Caco-2 (cell line): ENCODE measurements at regions not wholly inside any gene's neighbourhood (a gene's known extent, or its start where the extent isn't known, plus 50 kb on each side); places are given as distances from the start of the nearest gene placed in this dataset.
"Not testable (repeated sequence)": the region's sequence is repeated elsewhere in the genome, so short reads cannot be mapped to it uniquely, and the experiment has no call there.

ENCODE experiments used
- BruUV-seq: library from RNA; stranded (reverse); fragments of 400-500 nt; replicated peaks from 2 replicates; lab custom pipeline; 2021; lab: Mats Ljungman, UMichigan
- CTCF ChIA-PET: fragments of 300-600 bp; sonication (Branson Sonifier 250); formaldehyde crosslinking; loops from one replicate; lab custom pipeline; 2022; ENCODE audit warnings: antibody characterized with exemption; lab: Charles Lee
- POLR2A ChIA-PET: fragments of 300-600 bp; sonication (Branson Sonifier 250); formaldehyde crosslinking; loops from one replicate; lab custom pipeline; 2022; ENCODE audit warnings: antibody characterized with exemption; lab: Charles Lee
- DNase-seq, 2 experiments: peaks; one replicate each; pipeline versions ENCODE4 v3.0.0 to v3.0.0-alpha.2; 2020 to 2022
- H3K27me3 ChIP-seq: replicated peaks from 2 replicates; pipeline ENCODE4 v1.6.0; 2011; ENCODE audit warnings: low read length; ENCODE audit not compliant: control insufficient read depth, insufficient read depth
- H3K36me3 ChIP-seq: 2 replicates; pipeline ENCODE4 v1.5.1; 2011; ENCODE audit warnings: low read length; ENCODE audit not compliant: control insufficient read depth, insufficient read depth
- H3K4me1 ChIP-seq: fragments of 250-450 bp; sonication (Bioruptor Pico); 2 replicates; pipeline ENCODE4 v1.5.1; 2020; ENCODE audit warnings: mild to moderate bottlenecking
- H3K4me3 ChIP-seq: 2 replicates; pipeline ENCODE4 v1.5.1; 2011; ENCODE audit warnings: low read depth, mild to moderate bottlenecking, control low read depth, low read length
- H3K9me3 ChIP-seq: fragments of 250-450 bp; sonication (Bioruptor Pico); 2 replicates; pipeline ENCODE4 v1.5.1; 2020; ENCODE audit warnings: mild to moderate bottlenecking, moderate library complexity
- H3K27ac Mint-ChIP-seq: one replicate; pipeline ENCODE4 v1.8.0; 2022; ENCODE audit warnings: mixed read lengths; ENCODE audit not compliant: unreplicated experiment
- H3K27me3 Mint-ChIP-seq: one replicate; pipeline ENCODE4 v1.8.0; 2022; ENCODE audit warnings: mixed read lengths; ENCODE audit not compliant: insufficient read depth, unreplicated experiment
- H3K36me3 Mint-ChIP-seq: one replicate; pipeline ENCODE4 v1.8.0; 2022; ENCODE audit warnings: mild to moderate bottlenecking, mixed read lengths; ENCODE audit not compliant: insufficient read depth, unreplicated experiment
- H3K4me1 Mint-ChIP-seq: one replicate; pipeline ENCODE4 v1.8.0; 2022; ENCODE audit warnings: low read depth, mixed read lengths; ENCODE audit not compliant: unreplicated experiment
- H3K4me3 Mint-ChIP-seq: one replicate; pipeline ENCODE4 v1.8.0; 2022; ENCODE audit warnings: mild to moderate bottlenecking, moderate library complexity, mixed read lengths; ENCODE audit not compliant: unreplicated experiment
- H3K9me3 Mint-ChIP-seq: one replicate; pipeline ENCODE4 v1.8.0; 2022; ENCODE audit warnings: mixed read lengths; ENCODE audit not compliant: unreplicated experiment
- intact Hi-C: fragments of 100-400 bp; cut with micrococcal nuclease; formaldehyde crosslinking; loops from one replicate; pipeline ENCODE4 v1.10.0; 2022; ENCODE audit not compliant: unreplicated experiment
- TF ChIP-seq, protein P1 (sequence below), 2 experiments: fragments of 200-600 bp in 1 of 2; IDR thresholded peaks; 1 replicate in 1 of 2; 2 replicates in 1 of 2; pipeline versions ENCODE4 v1.5.1 to v1.8.0; 2011 to 2022; ENCODE audit warnings: antibody characterized with exemption in 1 of 2, control low read depth in 1 of 2, inconsistent platforms in 1 of 2, low read depth in 1 of 2, low read length in 1 of 2, mild to moderate bottlenecking in 1 of 2, moderate library complexity in 1 of 2; ENCODE audit not compliant: insufficient read depth in 1 of 2, severe bottlenecking in 1 of 2, unreplicated experiment in 1 of 2

DNA sequence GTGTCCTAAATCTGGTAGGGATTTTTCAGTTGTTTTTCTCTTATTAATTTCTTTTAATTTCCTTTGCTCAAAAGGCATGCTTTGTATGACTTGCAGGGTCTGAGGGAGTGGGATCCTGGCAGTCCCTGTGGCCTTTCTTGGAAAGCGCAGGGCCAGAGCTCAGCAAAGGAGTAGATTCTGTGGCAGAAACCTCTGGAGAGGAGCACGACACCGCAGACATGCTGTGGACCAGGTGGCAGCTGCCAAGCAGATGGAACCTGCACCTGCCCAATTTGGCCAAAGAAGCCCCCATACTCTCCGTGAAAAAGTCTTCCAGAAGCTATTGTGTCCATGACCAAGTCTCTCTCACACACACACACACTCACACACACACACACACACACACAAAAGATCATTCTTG lies 78.9 kb upstream of the FGF3 start:
- H3K36me3 ChIP-seq, result no peaks in the 10 kb centered on the region
- H3K27me3 ChIP-seq, result no peaks in the 10 kb centered on the region
- BruUV-seq, result no TSS peak
- no peaks in the 10 kb centered on the region for H3K4me1 ChIP-seq
- DNase-seq, result no peak
- CTCF ChIA-PET, result interaction anchor here (0.8 kb wide), 1 partner anchor 17 kb away, joined by 4 read pairs; no protein-coding TSS in a partner anchor
- no peaks in the 10 kb centered on the region for H3K9me3 ChIP-seq
- no peak overlapping the region for H3K4me3 Mint-ChIP-seq
- no peak overlapping the region for H3K4me3 ChIP-seq
- peaks cover 3% of the 10 kb centered on the region for H3K27me3 Mint-ChIP-seq
- H3K27ac Mint-ChIP-seq, result no peak overlapping the region
- intact Hi-C loops, result no loop called here
- TF ChIP-seq, protein P1, sequence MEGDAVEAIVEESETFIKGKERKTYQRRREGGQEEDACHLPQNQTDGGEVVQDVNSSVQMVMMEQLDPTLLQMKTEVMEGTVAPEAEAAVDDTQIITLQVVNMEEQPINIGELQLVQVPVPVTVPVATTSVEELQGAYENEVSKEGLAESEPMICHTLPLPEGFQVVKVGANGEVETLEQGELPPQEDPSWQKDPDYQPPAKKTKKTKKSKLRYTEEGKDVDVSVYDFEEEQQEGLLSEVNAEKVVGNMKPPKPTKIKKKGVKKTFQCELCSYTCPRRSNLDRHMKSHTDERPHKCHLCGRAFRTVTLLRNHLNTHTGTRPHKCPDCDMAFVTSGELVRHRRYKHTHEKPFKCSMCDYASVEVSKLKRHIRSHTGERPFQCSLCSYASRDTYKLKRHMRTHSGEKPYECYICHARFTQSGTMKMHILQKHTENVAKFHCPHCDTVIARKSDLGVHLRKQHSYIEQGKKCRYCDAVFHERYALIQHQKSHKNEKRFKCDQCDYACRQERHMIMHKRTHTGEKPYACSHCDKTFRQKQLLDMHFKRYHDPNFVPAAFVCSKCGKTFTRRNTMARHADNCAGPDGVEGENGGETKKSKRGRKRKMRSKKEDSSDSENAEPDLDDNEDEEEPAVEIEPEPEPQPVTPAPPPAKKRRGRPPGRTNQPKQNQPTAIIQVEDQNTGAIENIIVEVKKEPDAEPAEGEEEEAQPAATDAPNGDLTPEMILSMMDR (IDR thresholded peaks at IDR 0.05; ENCODE audit: insufficient read depth in 1 of 2, low read depth in 1 of 2, low read length in 1 of 2, severe bottlenecking in 1 of 2, unreplicated experiment in 1 of 2), result no peak
- POLR2A ChIA-PET, result no interaction called here
- no peaks in the 10 kb centered on the region for H3K36me3 Mint-ChIP-seq
- H3K4me1 Mint-ChIP-seq, result peaks cover 5% of the 10 kb centered on the region
- no peaks in the 10 kb centered on the region for H3K9me3 Mint-ChIP-seq

DNA sequence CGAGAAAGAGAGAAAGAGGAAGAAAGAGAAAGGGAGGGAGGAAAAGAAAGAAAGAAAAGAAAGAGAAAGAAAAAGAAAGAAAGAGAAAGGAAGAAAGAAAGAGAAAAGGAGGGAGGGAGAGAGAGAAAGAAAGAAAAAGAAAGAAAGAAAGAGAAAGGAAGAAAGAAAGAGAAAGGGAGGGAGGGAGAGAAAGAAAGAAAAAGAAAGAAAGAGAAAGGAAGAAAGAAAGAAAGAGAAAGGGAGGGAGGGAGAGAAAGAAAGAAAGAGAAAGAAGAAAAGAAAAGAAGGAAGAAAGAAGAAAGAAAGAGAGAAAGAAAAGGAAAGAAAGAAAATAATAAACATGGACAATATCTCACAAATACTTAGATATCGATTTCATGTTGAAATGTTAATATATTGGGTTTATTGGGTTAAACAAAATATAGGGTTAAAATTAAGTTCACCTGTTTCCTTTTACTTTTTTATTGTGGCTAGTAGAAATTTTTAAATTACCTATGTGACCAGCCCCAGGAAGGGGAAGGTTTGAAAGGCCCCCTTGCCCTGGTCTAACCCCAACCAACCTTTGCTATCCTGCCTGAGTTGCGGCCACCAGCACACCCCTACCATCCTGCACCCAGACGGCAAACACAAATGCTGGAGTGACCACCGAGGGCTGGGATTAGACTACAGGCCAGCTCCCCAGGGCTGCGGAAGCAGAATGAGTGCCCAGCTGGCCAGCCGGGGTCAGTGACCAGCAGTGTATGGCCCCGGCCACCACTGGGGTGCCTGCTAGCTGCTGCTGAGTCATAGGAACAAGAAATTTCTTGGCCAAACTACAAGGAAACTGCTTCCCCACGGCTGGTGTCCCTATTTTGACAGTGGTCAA lies 81.0 kb upstream of the FGF3 start:
- H3K36me3 Mint-ChIP-seq, result no peaks in the 10 kb centered on the region
- no TSS peak for BruUV-seq
- intact Hi-C loops, result no loop called here
- DNase-seq, result no peak
- H3K36me3 ChIP-seq, result no peaks in the 10 kb centered on the region
- no peaks in the 10 kb centered on the region for H3K9me3 Mint-ChIP-seq
- no peaks in the 10 kb centered on the region for H3K27me3 ChIP-seq
- H3K4me1 ChIP-seq, result peaks cover 1% of the 10 kb centered on the region; the same call in 1 of the 2 replicates
- no peak overlapping the region for H3K27ac Mint-ChIP-seq
- TF ChIP-seq, protein P1 (IDR thresholded peaks at IDR 0.05; ENCODE audit: insufficient read depth in 1 of 2, low read depth in 1 of 2, low read length in 1 of 2, severe bottlenecking in 1 of 2, unreplicated experiment in 1 of 2), result no peak
- H3K4me3 Mint-ChIP-seq, result no peak overlapping the region
- H3K4me3 ChIP-seq, result no peak overlapping the region
- peaks cover 5% of the 10 kb centered on the region for H3K4me1 Mint-ChIP-seq
- ChIA-PET POLR2A (no interaction called here), CTCF (interaction anchor here (0.6 to 1.3 kb wide), 3 partner anchors 15 to 793 kb away, joined by 3 to 5 read pairs (median 3); no protein-coding TSS in a partner anchor)
- H3K27me3 Mint-ChIP-seq, result peaks cover 3% of the 10 kb centered on the region
- H3K9me3 ChIP-seq, result no peaks in the 10 kb centered on the region

DNA sequence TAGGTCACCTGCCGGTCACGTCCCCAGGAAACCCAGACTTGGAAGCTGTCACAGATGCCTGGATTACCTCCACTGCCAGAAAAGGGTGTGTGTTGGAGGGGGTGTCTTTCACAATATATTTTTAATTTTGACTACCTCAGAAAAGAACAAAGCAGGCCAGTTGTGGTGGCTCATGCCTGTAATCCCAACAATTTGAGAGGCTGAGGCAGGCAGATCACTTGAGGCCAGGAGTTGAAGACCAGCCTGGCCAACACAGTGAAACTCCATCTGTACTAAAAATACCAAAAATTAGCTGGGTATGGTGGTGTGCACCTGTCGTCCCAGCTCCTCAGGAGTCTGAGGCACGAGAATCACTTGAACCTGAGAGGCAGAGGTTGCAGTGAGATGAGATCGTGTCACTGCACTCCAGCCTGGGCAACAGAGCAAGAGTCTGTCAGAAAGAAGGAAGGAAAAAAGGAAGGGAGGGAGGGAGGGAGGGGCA lies 81.6 kb upstream of the FGF3 start:
- H3K27me3 Mint-ChIP-seq, POLR2A ChIA-PET, H3K4me3 ChIP-seq, intact Hi-C loops, H3K36me3 ChIP-seq, H3K9me3 ChIP-seq, H3K4me1 Mint-ChIP-seq, DNase-seq, H3K36me3 Mint-ChIP-seq, H3K27me3 ChIP-seq, BruUV-seq, H3K9me3 Mint-ChIP-seq, H3K4me1 ChIP-seq, H3K27ac Mint-ChIP-seq, H3K4me3 Mint-ChIP-seq: not testable (repeated sequence)
- CTCF ChIA-PET, result interaction anchor here (0.6 to 1.3 kb wide), 2 partner anchors 14 to 26 kb away, joined by 3 to 5 read pairs; no protein-coding TSS in a partner anchor
